ENCODE measurements at regions not wholly inside any gene's neighbourhood (a gene's known extent, or its start where the extent isn't known, plus 50 kb on each side); places are given as distances from the start of the nearest gene placed in this dataset.

GRCh38 chr11:17152306-17152705 is 55.5 kb downstream of the PIK3C2A start:
- DNase-seq (ENCODE audit: low spot score) (no peak), ATAC-seq (no peak)
- Histone ChIP-seq H3K36me3 (ENCODE audit: insufficient read depth) (peaks cover 5% of the 10 kb centered on the region; the same call in 1 of the 2 replicates), H3K4me2 (no peak overlapping the region), H3K27ac (ENCODE audit: low read depth) (no peak overlapping the region), H2AFZ (no peak overlapping the region), H3K9me2 (ENCODE audit: insufficient read depth) (no peaks in the 10 kb centered on the region), H4K20me1 (replicated peaks; ENCODE audit: insufficient read depth) (peaks cover 38% of the 10 kb centered on the region), H3F3A (replicated peaks; ENCODE audit: low read depth) (no peaks in the 10 kb centered on the region), H3K4me3 (no peak overlapping the region), H3K4me1 (ENCODE audit: insufficient read depth) (no peaks in the 10 kb centered on the region; the same call in 1 of the 2 replicates), H3K27me3 (ENCODE audit: insufficient read depth) (no peaks in the 10 kb centered on the region), H3K79me2 (replicated peaks; ENCODE audit: insufficient read depth) (peaks cover 76% of the 10 kb centered on the region)
- H3K36me3 Mint-ChIP-seq (ENCODE audit: low read depth) = peaks cover 20% of the 10 kb centered on the region; the same call in 2 of the 3 replicates
- H3K27ac Mint-ChIP-seq = no peak overlapping the region
- peaks cover 7% of the 10 kb centered on the region for H3K4me1 Mint-ChIP-seq
- H3K4me3 Mint-ChIP-seq = no peak overlapping the region
- H3K27me3 Mint-ChIP-seq (ENCODE audit: insufficient read depth, low read depth, poor library complexity) = no peaks in the 10 kb centered on the region
- H3K9me3 Mint-ChIP-seq = no peaks in the 10 kb centered on the region
- TF ChIP-seq POLR2AphosphoS5 (IDR thresholded peaks at IDR 0.05; ENCODE audit: low read depth) = no peak
- TF ChIP-seq EZH2 (IDR thresholded peaks at IDR 0.05; ENCODE audit: low read depth, unreplicated experiment) = no peak
- TF ChIP-seq CTCF (conservative IDR thresholded peaks at IDR 0.05; ENCODE audit: low read depth in 2 of 2) = no peak
- no peak for TF ChIP-seq ZNF331 (CRISPR knock-in tag; IDR thresholded peaks at IDR 0.05; ENCODE audit: low read depth)
- TF ChIP-seq ZNF462 (CRISPR knock-in tag; IDR thresholded peaks at IDR 0.05) = no peak
- no peak for TF ChIP-seq CREB1 (CRISPR knock-in tag; IDR thresholded peaks at IDR 0.05; ENCODE audit: low read depth)
- no peak for TF ChIP-seq NANOG (IDR thresholded peaks at IDR 0.05; ENCODE audit: borderline replicate concordance)
- TF ChIP-seq JUNB (IDR thresholded peaks at IDR 0.05; ENCODE audit: unreplicated experiment) = no peak
- TF ChIP-seq REST (IDR thresholded peaks at IDR 0.05; ENCODE audit: unreplicated experiment) = no peak
- no peak for TF ChIP-seq ETS1 (IDR thresholded peaks at IDR 0.05)
- TF ChIP-seq EZH2phosphoT487 (IDR thresholded peaks at IDR 0.05; ENCODE audit: unreplicated experiment) = no peak
